ENCODE measurements at regions not wholly inside any gene's neighbourhood (a gene's known extent, or its start where the extent isn't known, plus 50 kb on each side); places are given as distances from the start of the nearest gene placed in this dataset.
"Not testable (repeated sequence)": the region's sequence is repeated elsewhere in the genome, so short reads cannot be mapped to it uniquely, and the experiment has no call there.

DNA sequence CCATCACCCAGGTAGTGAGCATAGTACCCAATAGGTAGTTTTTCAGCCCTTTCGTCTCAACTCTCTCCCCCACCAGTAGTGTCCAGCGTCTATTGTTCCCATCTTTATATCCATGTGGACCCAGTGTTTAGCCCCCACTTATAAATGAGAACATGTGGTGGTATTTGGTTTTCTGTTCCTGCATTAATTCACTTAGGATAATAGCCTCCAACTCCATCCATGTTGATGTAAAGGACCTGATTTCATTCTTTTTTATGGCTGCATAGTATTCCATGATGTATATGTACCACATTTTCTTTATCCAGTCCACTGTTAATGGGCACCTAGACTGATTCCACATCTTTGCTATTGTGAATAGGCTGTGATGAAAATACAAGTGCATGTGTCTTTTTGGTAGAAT, 51.3 kb downstream of the NACA2 start:
- not testable (repeated sequence) for FAIRE-seq; DNase-seq (ENCODE audit: insufficient read length, low spot score)

DNA sequence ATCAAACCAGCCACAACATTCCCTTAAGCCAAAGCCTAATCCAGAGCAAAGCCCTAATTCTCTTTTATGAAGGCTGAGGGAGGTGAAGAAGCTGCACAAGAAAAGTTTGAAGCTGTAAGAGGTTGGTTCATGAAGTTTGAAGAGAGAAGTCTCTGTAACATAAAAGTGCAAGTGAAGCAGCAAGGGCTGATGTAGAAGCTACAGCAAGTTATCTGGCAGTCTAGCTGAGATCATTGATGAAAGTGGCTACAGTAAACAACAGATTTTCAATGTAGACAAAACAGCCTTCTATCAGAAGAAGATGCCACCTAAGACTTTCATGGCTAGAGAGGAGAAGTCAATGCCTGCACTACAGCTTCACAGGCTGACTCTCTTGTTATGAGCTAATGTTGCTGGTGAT, 52.5 kb downstream of the NACA2 start:
- peak; percentile 65 for FAIRE-seq
- no peak for TF ChIP-seq POLR2A (IDR thresholded peaks at IDR 0.05; ENCODE audit: low read depth, low read length)

DNA sequence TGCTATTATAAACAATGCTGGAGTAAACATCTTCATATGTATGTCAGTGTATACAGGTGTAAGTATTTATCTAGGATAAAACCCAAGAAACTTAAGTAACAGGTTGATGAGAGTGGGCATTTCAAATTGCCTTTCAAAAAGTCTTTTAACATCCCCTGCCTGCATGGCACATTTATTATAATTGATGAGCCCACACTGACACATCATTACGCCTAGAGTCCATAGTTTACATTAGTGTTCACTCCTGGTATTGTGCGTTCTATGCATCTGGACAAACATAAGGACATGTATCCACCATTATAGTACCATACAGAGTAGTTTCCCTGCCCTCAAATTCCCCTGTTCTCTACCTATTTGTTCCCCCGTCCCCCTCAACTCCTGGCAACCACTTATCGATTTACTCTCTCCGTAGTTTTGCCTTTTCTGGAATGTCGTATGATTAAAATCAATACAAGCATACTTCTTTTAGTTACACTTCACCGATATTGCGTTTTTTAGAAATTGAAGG, 53.7 kb downstream of the NACA2 start:
- peak; percentile 30 for FAIRE-seq
- no peak for TF ChIP-seq POLR2A (IDR thresholded peaks at IDR 0.05; ENCODE audit: low read depth, low read length)

More for the DNA sequence above, 52.5 kb downstream of the NACA2 start:
- DNase-seq (ENCODE audit: insufficient read length, low spot score) = no peak

DNA sequence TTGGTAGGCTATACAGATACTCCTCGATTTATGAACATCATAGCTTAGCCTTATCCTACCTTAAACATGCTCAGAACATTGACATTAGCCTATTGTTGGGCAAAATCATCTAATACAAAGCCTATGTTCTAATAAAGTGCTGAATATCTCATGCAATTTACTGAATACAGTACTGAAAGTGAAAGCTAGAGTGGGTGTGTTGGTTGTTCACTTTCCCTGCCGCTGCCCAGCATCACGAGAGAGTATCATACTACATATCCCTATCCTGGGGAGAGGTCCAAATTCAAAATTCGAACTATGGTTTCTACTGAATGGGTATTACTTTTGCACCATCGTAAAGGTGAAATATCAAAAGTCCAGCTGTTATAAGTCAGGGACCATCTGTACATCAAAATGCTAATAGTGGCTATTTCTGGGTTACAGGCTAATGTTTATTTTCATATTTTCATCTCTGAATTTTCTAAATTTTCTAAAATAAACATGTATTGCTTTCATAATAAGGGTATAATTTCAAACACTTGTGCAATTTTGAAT, 54.5 kb downstream of the NACA2 start:
- TF ChIP-seq POLR2A (IDR thresholded peaks at IDR 0.05; ENCODE audit: low read depth, low read length) = no peak
- peak; percentile 86 for FAIRE-seq
- no peak for DNase-seq (ENCODE audit: insufficient read length, low spot score)

More for the DNA sequence above, 53.7 kb downstream of the NACA2 start:
- DNase-seq (ENCODE audit: insufficient read length, low spot score) = no peak

Measured in H54 (cell line).